NAMALWA (cell line): ENCODE measurements at regions not wholly inside any gene's neighbourhood (a gene's known extent, or its start where the extent isn't known, plus 50 kb on each side); places are given as distances from the start of the nearest gene placed in this dataset.

Experiments
- DNase-seq: peaks from one replicate; pipeline ENCODE4 v3.0.0-alpha.2; 2015; ENCODE audit warnings: low spot score

DNA sequence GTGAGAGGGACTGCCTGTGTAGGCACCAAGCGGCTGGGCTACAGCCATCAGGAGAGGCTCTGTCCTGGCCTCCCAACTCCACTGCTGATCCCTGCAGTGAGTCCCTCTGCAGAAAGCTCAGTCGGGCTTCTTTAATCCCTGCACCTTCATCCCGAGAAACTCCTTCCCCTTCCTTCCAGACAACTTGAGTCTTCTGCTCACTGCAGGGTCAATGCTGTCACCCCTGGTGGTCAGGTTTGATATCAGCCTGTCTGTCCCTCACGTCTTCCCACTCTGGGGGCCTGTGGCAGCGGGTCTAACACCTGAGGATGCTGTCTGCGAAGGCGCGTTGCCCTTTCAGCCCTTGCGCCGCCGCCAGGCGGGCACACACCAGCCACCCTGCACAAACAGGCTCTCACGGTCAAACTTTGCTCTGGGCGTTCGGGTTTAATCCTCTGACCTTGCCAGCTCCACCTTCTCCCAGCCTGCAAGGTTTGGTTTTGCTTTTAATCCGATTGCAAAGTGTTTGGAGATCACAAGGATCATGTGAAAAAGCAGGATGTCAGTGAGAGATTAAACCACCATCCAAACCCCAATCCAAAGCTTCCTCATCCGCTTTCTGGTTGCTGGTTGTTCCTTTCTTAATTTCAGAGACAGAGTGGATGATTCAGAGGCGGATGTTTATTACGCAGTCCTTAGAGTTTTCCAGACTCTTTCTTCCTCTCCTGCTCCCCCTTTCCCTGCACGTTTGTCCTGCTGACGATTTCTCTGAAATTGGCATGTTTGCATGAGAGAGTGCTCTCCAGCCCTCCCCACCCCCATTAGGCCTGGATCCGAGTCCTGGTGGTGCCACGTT is 74.8 kb upstream of the SLC34A2 start:
- no peak for DNase-seq

DNA sequence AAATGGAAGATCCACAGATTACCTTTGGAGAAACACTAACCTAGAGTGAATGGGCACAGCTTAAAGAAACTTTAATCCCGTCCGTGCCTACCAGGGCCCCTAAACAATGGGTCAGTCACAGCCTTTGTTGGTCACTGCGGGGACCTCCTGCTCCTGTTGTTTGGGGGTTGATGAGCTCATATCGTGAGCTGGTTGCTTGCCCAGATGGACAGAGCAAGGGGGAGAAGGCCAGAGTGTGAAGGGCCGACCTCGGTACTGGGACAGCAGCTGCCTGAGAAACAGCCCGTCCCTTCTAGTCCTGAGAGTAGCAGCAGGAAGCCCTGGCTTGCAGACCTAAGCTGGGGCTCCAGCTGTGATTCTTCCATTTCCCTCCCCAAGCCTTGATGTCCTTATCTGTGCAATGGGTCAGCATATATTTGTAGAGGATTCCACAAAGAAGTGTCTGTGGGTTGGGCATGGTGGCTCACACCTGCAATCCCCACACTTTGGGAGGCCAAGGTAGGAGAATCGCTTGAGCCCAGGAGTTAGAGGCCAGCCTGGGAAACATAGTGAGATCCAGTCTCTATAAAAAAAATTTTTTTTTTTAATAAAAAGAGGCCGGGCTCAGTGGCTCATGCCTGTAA is 69.6 kb upstream of the SLC34A2 start:
- DNase-seq = no peak

DNA sequence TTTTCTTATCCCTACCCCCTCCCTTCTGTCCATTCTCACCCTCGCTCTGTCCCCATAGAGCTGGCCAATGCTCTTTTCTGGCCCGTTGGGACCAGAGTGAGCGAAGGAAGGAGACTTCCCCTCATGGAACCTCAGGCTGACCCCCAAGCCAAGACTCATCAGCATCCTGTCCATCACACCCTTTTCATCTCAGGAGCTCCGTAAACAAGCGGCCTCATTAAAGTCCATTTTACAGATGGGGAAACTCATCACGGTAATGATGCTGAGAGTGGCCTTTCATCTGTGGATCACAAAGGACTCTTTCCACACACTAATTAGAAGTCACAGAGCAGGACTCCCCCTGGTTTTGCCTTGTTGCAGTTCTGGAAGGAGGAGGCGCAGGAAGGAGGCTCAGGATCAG is 67.4 kb upstream of the SLC34A2 start:
- no peak for DNase-seq

GRCh38 chr4:25590171-25590570 is 65.5 kb upstream of the SLC34A2 start:
- no peak for DNase-seq

GRCh38 chr4:25592736-25593135 is 62.9 kb upstream of the SLC34A2 start:
- DNase-seq = no peak
